ENCODE measurements at regions not wholly inside any gene's neighbourhood (a gene's known extent, or its start where the extent isn't known, plus 50 kb on each side); places are given as distances from the start of the nearest gene placed in this dataset.

GRCh38 chr10:21209495-21209894 lies 312.4 kb upstream of the NEBL start:
- Histone ChIP-seq H3K4me2 (ENCODE audit: low read length) (no peak overlapping the region), H3K4me3 (ENCODE audit: low read length) (no peak overlapping the region), H4K20me1 (ENCODE audit: insufficient read depth) (no peaks in the 10 kb centered on the region), H3K79me2 (replicated peaks; ENCODE audit: insufficient read depth, low read length) (no peaks in the 10 kb centered on the region), H3K9me3 (ENCODE audit: low read length) (no peaks in the 10 kb centered on the region), H3K9me2 (ENCODE audit: insufficient read depth, low read length) (no peaks in the 10 kb centered on the region), H3F3A (ENCODE audit: insufficient read depth, low read length, poor library complexity, severe bottlenecking) (no peaks in the 10 kb centered on the region), H3K9ac (ENCODE audit: low read length) (no peak overlapping the region), H3K27ac (ENCODE audit: low read length) (no peak overlapping the region), H3K27me3 (ENCODE audit: insufficient read depth, low read depth, low read length) (no peaks in the 10 kb centered on the region), H3K36me3 (ENCODE audit: insufficient read depth, low read length) (no peaks in the 10 kb centered on the region), H2AFZ (ENCODE audit: low read depth, low read length) (no peak overlapping the region)
- TF ChIP-seq REST (IDR thresholded peaks at IDR 0.05; ENCODE audit: borderline replicate concordance) (no peak), SMC3 (conservative IDR thresholded peaks at IDR 0.05; ENCODE audit: poor library complexity) (no peak), TAF1 (IDR thresholded peaks at IDR 0.05; ENCODE audit: low read depth) (no peak), RAD21 (conservative IDR thresholded peaks at IDR 0.05) (no peak), POLR2AphosphoS5 (IDR thresholded peaks at IDR 0.05) (no peak), EZH2 (IDR thresholded peaks at IDR 0.05; ENCODE audit: borderline replicate concordance, insufficient read depth, low read length, poor library complexity, severe bottlenecking) (no peak), EP300 (conservative IDR thresholded peaks at IDR 0.05; ENCODE audit: poor library complexity, severe bottlenecking) (no peak), MXI1 (conservative IDR thresholded peaks at IDR 0.05; ENCODE audit: poor library complexity, severe bottlenecking) (no peak), CTCF (IDR thresholded peaks at IDR 0.05; ENCODE audit: poor library complexity, severe bottlenecking) (no peak)

GRCh38 chr10:21208666-21209316 lies 311.7 kb upstream of the NEBL start:
- Histone ChIP-seq H3K9me3 (ENCODE audit: low read length) (no peaks in the 10 kb centered on the region), H3F3A (ENCODE audit: insufficient read depth, low read length, poor library complexity, severe bottlenecking) (no peaks in the 10 kb centered on the region), H3K9ac (ENCODE audit: low read length) (no peak overlapping the region), H3K36me3 (ENCODE audit: insufficient read depth, low read length) (no peaks in the 10 kb centered on the region), H3K27me3 (ENCODE audit: insufficient read depth, low read depth, low read length) (no peaks in the 10 kb centered on the region), H3K79me2 (replicated peaks; ENCODE audit: insufficient read depth, low read length) (no peaks in the 10 kb centered on the region), H3K4me3 (ENCODE audit: low read length) (no peak overlapping the region), H2AFZ (ENCODE audit: low read depth, low read length) (no peak overlapping the region), H4K20me1 (ENCODE audit: insufficient read depth) (no peaks in the 10 kb centered on the region), H3K4me2 (ENCODE audit: low read length) (no peak overlapping the region), H3K9me2 (ENCODE audit: insufficient read depth, low read length) (no peaks in the 10 kb centered on the region), H3K27ac (ENCODE audit: low read length) (no peak overlapping the region)
- TF ChIP-seq EZH2 (IDR thresholded peaks at IDR 0.05; ENCODE audit: borderline replicate concordance, insufficient read depth, low read length, poor library complexity, severe bottlenecking) (no peak), POLR2AphosphoS5 (IDR thresholded peaks at IDR 0.05) (no peak), EP300 (conservative IDR thresholded peaks at IDR 0.05; ENCODE audit: poor library complexity, severe bottlenecking) (no peak), CTCF (IDR thresholded peaks at IDR 0.05; ENCODE audit: poor library complexity, severe bottlenecking) (no peak)
